Activated naive CD8-positive, alpha-beta T cell (primary cell): ENCODE measurements at regions not wholly inside any gene's neighbourhood (a gene's known extent, or its start where the extent isn't known, plus 50 kb on each side); places are given as distances from the start of the nearest gene placed in this dataset.
"Not testable (repeated sequence)": the region's sequence is repeated elsewhere in the genome, so short reads cannot be mapped to it uniquely, and the experiment has no call there.

Source experiments
- H3K27ac Mint-ChIP-seq: one replicate; pipeline ENCODE4 v1.8.0; 2021; ENCODE audit warnings: mixed read lengths
- H3K27me3 Mint-ChIP-seq: one replicate; pipeline ENCODE4 v1.8.0; 2021; ENCODE audit warnings: mixed read lengths
- H3K36me3 Mint-ChIP-seq: one replicate; pipeline ENCODE4 v1.8.0; 2021; ENCODE audit warnings: mixed read lengths
- H3K4me1 Mint-ChIP-seq: one replicate; pipeline ENCODE4 v1.8.0; 2021; ENCODE audit warnings: low read depth, mixed read lengths
- H3K4me3 Mint-ChIP-seq: one replicate; pipeline ENCODE4 v1.8.0; 2021; ENCODE audit warnings: mild to moderate bottlenecking, mixed read lengths
- H3K9me3 Mint-ChIP-seq: one replicate; pipeline ENCODE4 v1.8.0; 2021; ENCODE audit warnings: low read depth, mixed read lengths

DNA sequence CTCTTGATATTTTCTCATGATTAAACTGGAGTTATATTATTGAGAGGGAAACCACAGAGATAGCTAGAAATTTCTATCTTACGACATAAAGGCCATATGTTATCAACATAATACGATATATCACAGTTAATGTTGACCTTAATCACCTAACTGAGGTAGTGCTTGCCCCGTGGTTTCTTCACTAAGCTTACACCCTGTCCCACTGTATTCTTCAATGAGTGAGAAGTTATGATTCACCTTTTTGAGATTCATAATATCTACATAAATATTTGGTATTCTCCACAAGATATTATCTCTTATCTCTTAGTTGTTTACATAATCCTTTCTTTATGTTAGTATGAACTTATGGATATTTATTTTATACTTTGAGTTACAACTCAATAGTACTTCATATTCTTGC lies 1714.1 kb downstream of the BRINP3 start:
- no peaks in the 10 kb centered on the region for H3K4me1 Mint-ChIP-seq
- no peaks in the 10 kb centered on the region for H3K27me3 Mint-ChIP-seq
- no peaks in the 10 kb centered on the region for H3K36me3 Mint-ChIP-seq
- no peak overlapping the region for H3K27ac Mint-ChIP-seq
- H3K4me3 Mint-ChIP-seq: no peak overlapping the region
- H3K9me3 Mint-ChIP-seq: peaks cover 17% of the 10 kb centered on the region

GRCh38 chr1:188769181-188769580 lies 1708.5 kb downstream of the BRINP3 start:
- peaks cover 4% of the 10 kb centered on the region for H3K36me3 Mint-ChIP-seq
- H3K27ac Mint-ChIP-seq: no peak overlapping the region
- no peaks in the 10 kb centered on the region for H3K27me3 Mint-ChIP-seq
- H3K4me1 Mint-ChIP-seq: no peaks in the 10 kb centered on the region
- no peak overlapping the region for H3K4me3 Mint-ChIP-seq
- peaks cover 25% of the 10 kb centered on the region for H3K9me3 Mint-ChIP-seq

DNA sequence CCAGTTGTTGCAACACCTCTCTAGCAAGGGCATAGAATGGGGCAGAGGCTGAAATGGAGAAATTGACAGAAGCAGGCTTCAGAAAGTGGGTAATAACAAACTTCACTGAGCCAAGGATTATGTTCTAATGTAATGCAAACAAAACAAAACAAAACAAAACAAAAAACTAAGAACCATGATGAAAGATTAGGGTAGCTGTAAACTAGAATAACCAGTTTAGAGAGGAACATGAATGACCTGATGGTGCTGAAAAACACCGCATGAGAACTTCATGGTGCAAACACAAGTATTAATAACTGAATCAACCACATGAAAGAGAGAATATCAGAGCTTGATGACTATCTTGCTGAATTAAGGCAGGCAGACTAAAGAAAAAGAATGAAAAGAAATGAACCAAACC lies 1707.7 kb downstream of the BRINP3 start:
- H3K27me3 Mint-ChIP-seq: no peaks in the 10 kb centered on the region
- H3K4me3 Mint-ChIP-seq: no peak overlapping the region
- H3K4me1 Mint-ChIP-seq: no peaks in the 10 kb centered on the region
- no peak overlapping the region for H3K27ac Mint-ChIP-seq
- H3K9me3 Mint-ChIP-seq: peaks cover 25% of the 10 kb centered on the region
- peaks cover 4% of the 10 kb centered on the region for H3K36me3 Mint-ChIP-seq

GRCh38 chr1:188778578-188778977 lies 1699.1 kb downstream of the BRINP3 start:
- H3K27ac Mint-ChIP-seq: no peak overlapping the region
- no peaks in the 10 kb centered on the region for H3K27me3 Mint-ChIP-seq
- no peak overlapping the region for H3K4me3 Mint-ChIP-seq
- no peaks in the 10 kb centered on the region for H3K36me3 Mint-ChIP-seq
- no peaks in the 10 kb centered on the region for H3K4me1 Mint-ChIP-seq
- H3K9me3 Mint-ChIP-seq: peaks cover 5% of the 10 kb centered on the region

DNA sequence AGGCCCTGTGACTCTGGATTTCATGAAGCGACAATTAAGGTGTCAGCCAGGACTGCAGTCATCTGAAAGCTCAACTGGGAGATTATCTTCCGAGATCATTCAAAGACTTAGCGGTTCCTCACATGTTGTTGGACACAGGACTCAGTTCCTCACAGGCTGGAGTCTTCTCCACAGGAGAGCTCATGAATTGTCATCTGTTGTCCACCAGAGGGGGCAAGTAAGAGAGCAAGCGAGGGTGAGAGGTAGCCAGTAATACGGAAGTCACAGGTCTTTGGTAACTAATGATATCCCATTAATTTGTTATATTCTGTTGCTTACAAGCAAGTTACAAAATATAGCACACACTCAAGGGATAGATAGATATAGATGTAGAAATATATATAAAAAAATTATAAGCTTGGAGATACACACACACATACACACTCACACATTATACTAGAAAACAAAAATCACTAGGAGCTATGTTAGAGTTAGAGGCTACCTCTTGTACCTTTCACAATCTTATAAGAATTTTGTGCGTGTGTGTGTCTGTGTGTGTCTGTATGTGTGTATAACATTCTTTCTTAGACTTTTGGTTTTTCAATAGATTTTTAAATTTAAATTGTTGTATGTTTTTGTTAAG lies 1695.3 kb downstream of the BRINP3 start:
- no peak overlapping the region for H3K27ac Mint-ChIP-seq
- H3K9me3 Mint-ChIP-seq: peaks cover 5% of the 10 kb centered on the region
- H3K36me3 Mint-ChIP-seq: no peaks in the 10 kb centered on the region
- H3K4me1 Mint-ChIP-seq: no peaks in the 10 kb centered on the region
- H3K4me3 Mint-ChIP-seq: no peak overlapping the region
- H3K27me3 Mint-ChIP-seq: no peaks in the 10 kb centered on the region

DNA sequence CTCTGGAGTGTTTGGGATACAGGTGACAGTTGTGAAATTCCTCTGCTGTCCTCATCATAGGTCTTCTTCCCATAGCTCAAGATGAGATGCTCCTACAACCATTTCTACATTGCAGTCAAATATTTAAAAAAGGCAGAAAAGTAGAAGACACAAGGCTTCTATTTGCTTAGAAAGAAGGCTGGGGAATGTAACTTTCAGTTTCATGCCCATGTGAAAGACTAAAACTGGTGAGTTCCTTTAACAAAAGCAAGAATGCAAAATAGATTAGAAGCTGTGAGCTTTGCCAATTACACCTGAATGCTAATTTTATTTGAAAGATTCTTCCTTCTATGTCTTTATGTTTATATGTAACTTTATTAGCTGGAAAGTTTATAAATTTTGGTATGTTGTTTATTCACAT lies 1682.7 kb downstream of the BRINP3 start:
- Mint-ChIP-seq H3K9me3 (peaks cover 13% of the 10 kb centered on the region), H3K27me3 (no peaks in the 10 kb centered on the region), H3K36me3 (no peaks in the 10 kb centered on the region), H3K4me1 (no peaks in the 10 kb centered on the region), H3K27ac (no peak overlapping the region), H3K4me3 (no peak overlapping the region)

DNA sequence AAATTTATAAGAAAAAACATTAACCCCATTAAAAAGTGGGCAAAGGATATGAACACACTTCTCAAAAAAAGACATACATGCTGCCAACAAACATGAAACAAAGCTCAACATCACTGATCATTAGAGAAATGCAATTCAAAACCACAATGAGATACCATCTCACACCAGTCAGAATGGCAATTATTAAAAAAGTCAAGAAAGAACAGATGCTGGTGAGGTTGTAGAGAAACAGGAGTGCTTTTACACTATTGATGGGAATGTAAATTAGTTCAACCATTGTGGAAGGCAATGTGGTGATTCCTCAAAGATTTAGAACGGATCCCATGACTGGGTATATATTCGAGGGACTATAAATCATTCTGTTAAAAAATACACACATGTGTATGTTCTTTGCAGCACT lies 1665.5 kb downstream of the BRINP3 start:
- not testable (repeated sequence) for H3K4me3 Mint-ChIP-seq, H3K4me1 Mint-ChIP-seq, H3K27me3 Mint-ChIP-seq, H3K36me3 Mint-ChIP-seq, H3K27ac Mint-ChIP-seq
- H3K9me3 Mint-ChIP-seq: peaks cover 19% of the 10 kb centered on the region

DNA sequence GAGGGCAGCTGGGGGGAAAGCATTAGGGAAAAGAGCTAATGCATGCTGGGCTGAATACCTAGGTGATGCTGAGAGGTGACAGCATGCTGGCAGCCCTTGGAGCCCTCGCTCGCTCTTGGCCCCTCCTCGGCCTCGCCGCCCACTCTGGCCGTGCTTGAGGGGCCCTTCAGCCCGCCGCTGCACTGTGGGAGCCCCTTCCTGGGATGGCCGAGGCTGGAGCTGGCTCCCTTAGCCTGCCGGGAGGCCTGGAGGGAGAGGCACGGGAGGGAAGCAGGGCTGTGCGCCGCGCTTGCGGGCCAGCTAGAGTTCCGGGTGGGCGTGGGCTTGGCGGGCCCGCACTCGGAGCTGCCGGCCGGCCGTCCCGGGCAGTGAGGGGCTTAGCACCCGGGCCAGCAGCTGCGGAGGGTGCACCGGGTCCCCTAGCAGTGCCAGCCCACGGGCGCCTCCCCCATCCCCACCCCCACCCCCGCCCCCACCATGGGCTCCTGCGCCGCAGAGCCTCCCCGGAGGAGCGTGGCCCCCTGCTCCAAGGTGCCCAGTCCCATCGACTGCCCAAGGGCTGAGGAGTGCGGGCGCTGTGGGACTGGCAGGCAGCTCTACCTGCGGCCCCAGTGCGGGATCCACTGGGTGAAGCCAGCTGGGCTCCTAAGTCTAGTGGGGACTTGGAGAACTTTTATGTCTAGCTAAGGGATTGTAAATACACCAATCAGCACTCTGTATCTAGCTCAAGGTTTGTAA lies 1664.7 kb downstream of the BRINP3 start:
- not testable (repeated sequence) for H3K36me3 Mint-ChIP-seq, H3K4me3 Mint-ChIP-seq, H3K4me1 Mint-ChIP-seq, H3K27me3 Mint-ChIP-seq, H3K27ac Mint-ChIP-seq
- peaks cover 20% of the 10 kb centered on the region for H3K9me3 Mint-ChIP-seq

- H3K9me3 Mint-ChIP-seq: peaks cover 4% of the 10 kb centered on the region
- H3K4me3 Mint-ChIP-seq: no peak overlapping the region
- no peaks in the 10 kb centered on the region for H3K27me3 Mint-ChIP-seq
- no peak overlapping the region for H3K27ac Mint-ChIP-seq
- H3K4me1 Mint-ChIP-seq: no peaks in the 10 kb centered on the region
- no peaks in the 10 kb centered on the region for H3K36me3 Mint-ChIP-seq
These were observed 1659.8 kb downstream of the BRINP3 start for GRCh38 chr1:188817814-188818213.

DNA sequence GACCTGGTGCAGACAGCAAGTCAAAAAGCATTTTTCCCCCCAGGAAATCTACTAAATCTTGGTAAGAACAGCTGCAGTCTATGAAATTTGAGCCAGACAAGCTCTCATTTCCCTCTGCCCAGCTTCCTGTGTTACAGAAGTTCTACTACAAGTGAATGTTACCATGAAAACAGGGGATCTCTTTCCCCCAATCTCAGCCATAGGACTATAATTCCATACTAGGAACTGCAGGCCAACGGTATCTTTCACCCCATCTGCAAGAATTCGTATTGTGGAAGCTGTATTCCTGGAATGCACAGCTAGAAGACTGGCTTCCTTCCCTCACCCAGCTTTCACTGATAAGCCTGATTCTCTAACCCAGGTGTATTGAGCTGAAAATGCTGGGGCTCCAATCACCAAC lies 1655.4 kb downstream of the BRINP3 start:
- no peaks in the 10 kb centered on the region for H3K27me3 Mint-ChIP-seq

GRCh38 chr1:188825471-188825870 lies 1652.2 kb downstream of the BRINP3 start:
- Mint-ChIP-seq H3K27ac (no peak overlapping the region), H3K4me3 (no peak overlapping the region), H3K27me3 (no peaks in the 10 kb centered on the region), H3K36me3 (no peaks in the 10 kb centered on the region), H3K4me1 (no peaks in the 10 kb centered on the region), H3K9me3 (peaks cover 4% of the 10 kb centered on the region)

More for the DNA sequence above, 1655.4 kb downstream of the BRINP3 start:
- Mint-ChIP-seq H3K36me3 (no peaks in the 10 kb centered on the region), H3K9me3 (peaks cover 5% of the 10 kb centered on the region), H3K4me1 (no peaks in the 10 kb centered on the region), H3K27ac (no peak overlapping the region), H3K4me3 (no peak overlapping the region)

DNA sequence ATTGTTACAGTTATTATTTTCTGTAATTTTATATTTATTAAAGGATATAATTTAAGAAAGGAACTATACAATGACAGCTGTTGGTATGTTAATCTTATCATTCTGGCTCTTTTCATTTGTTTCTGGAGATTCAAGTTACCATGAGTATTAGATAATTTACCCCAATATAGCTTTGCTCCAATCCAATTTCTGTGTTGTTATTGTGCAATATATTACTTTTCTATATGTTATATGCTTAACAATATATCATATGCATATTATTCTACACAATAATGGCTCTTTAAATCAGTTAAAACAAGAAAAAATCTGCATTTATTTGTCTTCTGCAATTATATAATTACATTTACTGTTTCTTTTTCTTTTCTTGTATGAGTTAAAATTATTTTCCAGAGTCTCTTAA lies 1650.9 kb downstream of the BRINP3 start:
- Mint-ChIP-seq H3K4me3 (no peak overlapping the region), H3K4me1 (no peaks in the 10 kb centered on the region), H3K27me3 (no peaks in the 10 kb centered on the region), H3K27ac (no peak overlapping the region), H3K36me3 (no peaks in the 10 kb centered on the region), H3K9me3 (peaks cover 4% of the 10 kb centered on the region)

GRCh38 chr1:188827400-188827799 lies 1650.3 kb downstream of the BRINP3 start:
- peaks cover 4% of the 10 kb centered on the region for H3K9me3 Mint-ChIP-seq
- no peaks in the 10 kb centered on the region for H3K36me3 Mint-ChIP-seq
- H3K27me3 Mint-ChIP-seq: no peaks in the 10 kb centered on the region
- H3K4me3 Mint-ChIP-seq: no peak overlapping the region
- H3K4me1 Mint-ChIP-seq: no peaks in the 10 kb centered on the region
- no peak overlapping the region for H3K27ac Mint-ChIP-seq

DNA sequence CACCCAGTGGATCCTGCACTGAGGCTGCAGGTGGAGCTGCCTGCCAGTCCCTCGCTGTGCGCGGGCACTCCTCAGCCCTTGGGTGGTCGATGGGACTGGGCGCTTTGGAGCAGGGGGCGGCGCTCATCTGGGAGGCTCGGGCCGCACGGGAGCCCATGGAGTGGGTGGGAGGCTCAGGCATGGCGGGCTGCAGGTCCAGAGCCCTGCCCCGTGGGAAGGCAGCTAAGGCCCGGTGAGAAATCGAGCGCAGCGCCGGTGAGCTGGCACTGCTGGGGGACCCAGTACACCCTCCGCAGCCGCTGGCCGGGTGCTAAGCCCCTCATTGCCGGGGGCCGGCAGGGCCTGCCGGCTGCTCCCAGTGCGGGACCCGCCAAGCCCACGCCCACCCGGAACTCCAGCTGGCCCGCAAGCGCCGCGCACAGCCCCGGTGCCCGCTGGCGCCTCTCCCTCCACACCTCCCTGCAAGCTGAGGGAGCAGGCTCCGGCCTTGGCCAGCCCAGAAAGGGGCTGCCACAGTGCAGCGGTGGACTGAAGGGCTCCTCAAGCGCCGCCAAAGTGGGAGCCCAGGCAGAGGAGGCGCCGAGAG lies 1636.5 kb downstream of the BRINP3 start:
- not testable (repeated sequence) for H3K4me1 Mint-ChIP-seq

GRCh38 chr1:188846468-188846867 lies 1631.2 kb downstream of the BRINP3 start:
- Mint-ChIP-seq H3K36me3 (no peaks in the 10 kb centered on the region), H3K27ac (no peak overlapping the region), H3K9me3 (no peaks in the 10 kb centered on the region), H3K4me1 (no peaks in the 10 kb centered on the region), H3K4me3 (no peak overlapping the region), H3K27me3 (no peaks in the 10 kb centered on the region)

More for the DNA sequence above, 1636.5 kb downstream of the BRINP3 start:
- H3K4me3 Mint-ChIP-seq, H3K27me3 Mint-ChIP-seq, H3K36me3 Mint-ChIP-seq, H3K9me3 Mint-ChIP-seq, H3K27ac Mint-ChIP-seq: not testable (repeated sequence)
